GM18519 (cell line): ENCODE measurements at regions not wholly inside any gene's neighbourhood (a gene's known extent, or its start where the extent isn't known, plus 50 kb on each side); places are given as distances from the start of the nearest gene placed in this dataset.

Experiments
- ATAC-seq: cut with Tn5 transposase; IDR thresholded peaks from one replicate; pipeline ENCODE4 v1.9.1; 2021; ENCODE audit warnings: mild to moderate bottlenecking, moderate library complexity; ENCODE audit not compliant: unreplicated experiment, low FRiP score

GRCh38 chr7:84264396-84264795, 69.8 kb upstream of the SEMA3A start:
- no peak for ATAC-seq

DNA sequence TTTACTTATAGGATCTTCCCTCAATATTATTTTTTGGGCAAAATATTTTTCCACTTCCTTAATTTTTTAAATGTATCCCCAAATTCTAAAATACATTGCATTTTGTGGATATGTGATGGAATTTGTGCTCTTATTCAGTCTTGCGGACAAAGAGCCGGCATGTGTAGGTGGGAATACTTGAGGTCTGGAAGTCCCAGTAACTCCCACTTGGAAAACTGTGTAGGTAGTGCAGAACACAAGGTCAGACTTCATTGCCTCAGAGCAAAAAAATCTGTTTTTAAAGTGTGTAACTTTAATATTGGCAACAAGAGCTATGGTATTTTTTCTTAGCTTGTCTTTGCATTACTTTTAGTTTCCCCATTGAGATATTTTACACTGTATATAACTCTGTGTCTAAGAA, 68.5 kb upstream of the SEMA3A start:
- ATAC-seq = no peak

GRCh38 chr7:84261509-84261908, 66.9 kb upstream of the SEMA3A start:
- ATAC-seq = no peak

- no peak for ATAC-seq
Observed at GRCh38 chr7:84258628-84259027, 64.0 kb upstream of the SEMA3A start.

GRCh38 chr7:84256571-84256971, 62.0 kb upstream of the SEMA3A start:
- ATAC-seq = no peak

- no peak for ATAC-seq
Observed at GRCh38 chr7:84251277-84251781, 56.7 kb upstream of the SEMA3A start.

DNA sequence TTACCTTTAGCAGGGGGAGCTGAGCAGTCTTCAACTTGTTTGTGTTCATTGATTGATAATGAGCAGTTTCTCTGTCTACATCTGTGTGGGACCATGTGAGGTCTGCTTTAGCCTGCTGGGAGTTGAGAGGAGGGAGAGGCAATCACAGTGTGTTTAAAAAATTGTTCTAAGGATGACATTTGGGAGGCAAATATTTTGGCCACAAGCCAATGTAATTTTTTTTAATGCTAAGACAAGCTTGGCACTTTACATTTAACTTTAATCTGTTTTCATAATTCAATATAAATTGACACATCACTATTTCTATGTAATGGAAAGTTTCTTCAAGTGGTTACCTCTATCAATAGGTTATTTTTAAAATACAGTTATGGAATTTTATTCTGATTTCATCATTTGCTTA, 55.9 kb upstream of the SEMA3A start:
- no peak for ATAC-seq

DNA sequence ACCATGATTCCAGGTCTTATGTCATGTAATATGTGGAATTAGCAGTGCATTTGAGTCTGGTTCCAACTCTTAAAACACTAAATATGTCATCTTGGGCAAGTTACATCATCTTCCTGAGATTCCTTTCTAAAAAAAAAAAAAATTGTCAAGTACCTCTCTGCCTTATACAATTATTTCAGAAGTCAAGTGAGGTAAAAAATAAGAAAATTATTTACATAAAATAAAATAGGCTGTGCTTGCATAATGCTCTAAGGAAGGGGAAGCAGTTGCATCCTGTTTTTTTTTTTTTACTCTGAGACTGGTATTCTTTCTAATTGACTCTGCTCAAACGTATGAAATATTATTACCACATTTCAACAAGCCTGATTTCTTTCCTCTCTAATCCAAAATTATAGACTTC, 55.1 kb upstream of the SEMA3A start:
- ATAC-seq = no peak

- no peak for ATAC-seq
Observed at GRCh38 chr7:84248843-84249242, 54.3 kb upstream of the SEMA3A start.

GRCh38 chr7:84248267-84248666, 53.7 kb upstream of the SEMA3A start:
- ATAC-seq = no peak

GRCh38 chr7:84247591-84247990, 53.0 kb upstream of the SEMA3A start:
- ATAC-seq = no peak

GRCh38 chr7:84245835-84246234, 51.2 kb upstream of the SEMA3A start:
- ATAC-seq = no peak
